Activated CD4-positive, alpha-beta T cell treated with anti-CD3 and anti-CD28 coated beads, Interleukin-2, amount 50 U/mL, for 16 hours (primary cell): ENCODE measurements at regions not wholly inside any gene's neighbourhood (a gene's known extent, or its start where the extent isn't known, plus 50 kb on each side); places are given as distances from the start of the nearest gene placed in this dataset.

Experiments used
- DNase-seq: peaks from one replicate; pipeline ENCODE4 v3.0.0-alpha.2; 2020

DNA sequence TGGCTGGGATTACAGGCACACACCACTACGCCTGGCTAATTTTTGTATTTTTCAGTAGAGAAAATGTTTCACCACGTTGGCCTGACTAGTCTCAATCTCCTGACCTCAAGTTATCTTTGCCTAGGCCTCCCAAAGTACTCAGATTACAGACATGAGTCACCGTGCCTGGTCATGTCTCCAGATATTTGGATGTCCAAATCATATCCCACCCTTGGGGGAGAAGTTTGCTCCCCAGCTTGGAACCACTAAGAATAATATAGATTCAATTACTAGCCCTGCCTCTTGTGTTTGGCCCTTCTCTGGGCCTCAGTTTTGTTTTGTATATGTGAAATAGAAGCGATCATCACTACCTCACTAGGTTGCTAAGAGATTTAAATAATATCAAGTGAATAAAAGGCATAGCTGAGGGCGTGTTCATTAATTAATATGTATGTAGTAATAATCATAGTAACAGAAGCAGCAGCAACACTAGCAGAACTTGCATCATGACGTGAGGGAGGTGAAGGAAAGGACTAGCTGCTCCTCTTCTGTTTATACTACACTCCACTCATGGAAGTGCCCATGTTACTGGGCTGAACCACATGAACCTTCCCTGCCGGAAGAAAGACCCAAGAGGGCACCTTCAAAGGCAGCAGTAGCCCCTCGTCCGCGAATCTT lies 253.6 kb upstream of the XYLT1 start:
- no peak for DNase-seq

- DNase-seq: no peak
These were observed 252.9 kb upstream of the XYLT1 start for GRCh38 chr16:17723531-17724134.

DNA sequence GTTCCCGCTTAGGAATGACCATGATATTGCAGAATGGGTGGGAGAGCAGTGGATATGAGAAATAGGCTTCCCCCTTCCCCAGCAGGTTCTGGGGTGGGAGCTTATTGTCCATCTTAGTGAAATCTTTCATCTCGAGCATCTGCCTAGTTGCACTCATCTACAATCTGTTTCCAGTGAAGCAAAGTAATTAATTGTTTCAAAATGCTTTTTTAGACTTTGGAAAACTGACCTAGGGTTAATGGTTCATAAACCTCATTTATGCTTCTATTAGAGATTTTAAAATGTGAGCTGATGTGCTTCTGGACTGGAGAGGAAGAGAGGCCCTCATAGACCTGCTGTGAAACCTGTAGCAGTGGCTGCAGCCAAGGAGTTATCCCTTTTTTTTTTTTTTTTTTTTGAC lies 247.7 kb upstream of the XYLT1 start:
- DNase-seq: no peak

- no peak for DNase-seq
These were observed 235.1 kb upstream of the XYLT1 start for GRCh38 chr16:17705847-17706246.

DNA sequence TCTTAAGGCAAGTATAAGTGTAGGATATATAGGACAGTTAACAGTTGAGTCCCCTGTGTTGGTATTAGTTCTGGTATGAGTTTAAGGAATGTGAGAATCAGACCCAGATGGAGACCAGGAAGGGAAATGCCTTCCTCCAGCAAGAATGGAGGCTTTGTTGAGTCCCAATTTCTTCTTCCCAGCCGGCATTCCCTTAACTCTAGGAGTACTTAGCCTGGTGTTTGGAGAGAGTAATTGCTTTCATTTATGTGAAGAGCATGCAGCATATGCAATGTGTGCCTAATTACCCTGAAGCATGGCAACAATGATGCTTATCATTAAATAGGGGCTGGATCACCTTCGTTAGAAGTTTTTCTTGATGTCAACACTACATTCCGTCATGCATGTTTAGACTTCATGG lies 225.9 kb upstream of the XYLT1 start:
- DNase-seq: no peak

- no peak for DNase-seq
These were observed 221.7 kb upstream of the XYLT1 start for GRCh38 chr16:17692484-17692883.

- DNase-seq: no peak
These were observed 221.1 kb upstream of the XYLT1 start for GRCh38 chr16:17691899-17692176.

- DNase-seq: no peak
These were observed 220.5 kb upstream of the XYLT1 start for GRCh38 chr16:17691106-17691898.

- DNase-seq: no peak
These were observed 214.7 kb upstream of the XYLT1 start for GRCh38 chr16:17685447-17685846.

- DNase-seq: no peak
These were observed 212.5 kb upstream of the XYLT1 start for GRCh38 chr16:17683281-17683680.

DNA sequence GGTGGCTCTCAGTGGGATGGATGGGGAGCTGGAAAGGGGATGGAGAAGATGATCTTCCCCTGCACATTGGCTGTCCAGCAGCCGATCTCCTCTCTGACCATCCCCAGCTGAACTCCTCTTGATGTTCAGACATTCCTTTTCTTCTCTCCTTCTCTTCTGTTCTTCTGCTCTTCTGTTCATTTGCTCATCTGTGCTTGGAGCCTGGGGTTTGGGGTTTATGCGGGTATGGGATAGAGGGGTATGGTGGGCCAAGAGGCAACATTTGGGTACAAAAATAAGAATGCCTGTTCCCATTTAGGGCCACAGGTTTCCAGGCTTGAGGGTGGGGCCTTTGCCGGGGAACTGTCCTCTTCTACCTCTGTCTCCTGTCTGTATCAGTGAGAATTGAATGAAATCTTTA lies 205.4 kb upstream of the XYLT1 start:
- DNase-seq: no peak

GRCh38 chr16:17668386-17668785 lies 197.6 kb upstream of the XYLT1 start:
- DNase-seq: no peak

- no peak for DNase-seq
These were observed 195.5 kb upstream of the XYLT1 start for GRCh38 chr16:17666293-17666692.

DNA sequence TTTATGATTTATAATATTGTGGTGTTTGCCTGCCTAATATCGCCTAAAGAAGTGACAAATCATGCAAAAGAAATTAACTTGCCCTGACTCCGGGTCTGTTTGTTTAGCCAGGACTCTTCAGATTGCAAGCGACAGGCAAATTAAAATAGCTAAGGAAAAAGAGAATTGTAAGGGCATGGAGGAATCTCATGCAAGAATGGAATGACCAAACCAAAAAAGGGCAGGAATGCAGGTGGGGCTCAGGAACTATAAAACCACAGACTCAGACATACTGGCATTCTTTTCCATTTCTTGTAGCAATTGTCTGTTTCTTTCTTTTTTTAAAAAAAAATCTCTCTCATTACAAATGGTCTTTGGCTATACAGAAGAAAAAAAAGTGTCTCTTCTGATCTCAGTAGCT lies 188.1 kb upstream of the XYLT1 start:
- DNase-seq: no peak

DNA sequence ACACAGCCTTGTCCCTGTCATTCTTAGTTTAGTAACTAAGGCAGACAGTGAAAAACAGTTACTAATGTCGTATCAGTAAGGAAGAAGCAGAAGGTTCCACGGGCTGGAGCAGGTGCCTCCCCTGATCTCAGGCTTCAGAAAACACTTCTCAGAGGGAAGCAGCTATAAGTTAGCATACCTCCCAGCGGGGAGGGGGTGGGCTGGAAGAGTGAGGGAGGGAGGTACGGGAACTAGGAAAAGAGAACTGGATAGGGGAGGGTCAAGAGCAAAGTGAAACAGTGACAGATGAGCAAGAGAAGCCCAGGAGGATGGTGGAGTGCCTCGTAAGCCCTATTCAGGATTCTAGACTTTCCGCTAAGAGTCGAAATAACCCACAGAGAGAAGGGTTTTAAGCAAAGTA lies 186.3 kb upstream of the XYLT1 start:
- DNase-seq: no peak

GRCh38 chr16:17654571-17654970 lies 183.8 kb upstream of the XYLT1 start:
- no peak for DNase-seq

- no peak for DNase-seq
These were observed 183.4 kb upstream of the XYLT1 start for GRCh38 chr16:17654142-17654541.

- no peak for DNase-seq
These were observed 177.4 kb upstream of the XYLT1 start for GRCh38 chr16:17647879-17648872.

DNA sequence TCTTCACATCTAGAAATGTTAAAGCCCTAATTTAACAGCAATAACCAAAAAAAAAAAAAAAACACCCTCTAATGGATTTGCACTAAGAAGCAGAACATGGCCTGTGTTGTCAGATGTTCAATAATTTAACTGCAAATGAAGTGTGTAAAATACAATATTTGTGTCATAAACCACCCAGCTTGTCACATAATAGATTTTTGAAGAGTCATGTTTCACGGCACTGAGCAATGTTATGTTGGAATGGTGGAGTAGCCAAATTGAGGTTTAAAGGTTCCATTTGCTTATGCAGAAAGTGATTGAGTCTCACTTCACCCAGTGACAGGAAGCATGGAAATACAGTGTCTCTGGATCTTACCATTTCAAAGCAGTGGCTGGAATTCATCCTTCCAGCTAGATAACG lies 173.2 kb upstream of the XYLT1 start:
- no peak for DNase-seq

DNA sequence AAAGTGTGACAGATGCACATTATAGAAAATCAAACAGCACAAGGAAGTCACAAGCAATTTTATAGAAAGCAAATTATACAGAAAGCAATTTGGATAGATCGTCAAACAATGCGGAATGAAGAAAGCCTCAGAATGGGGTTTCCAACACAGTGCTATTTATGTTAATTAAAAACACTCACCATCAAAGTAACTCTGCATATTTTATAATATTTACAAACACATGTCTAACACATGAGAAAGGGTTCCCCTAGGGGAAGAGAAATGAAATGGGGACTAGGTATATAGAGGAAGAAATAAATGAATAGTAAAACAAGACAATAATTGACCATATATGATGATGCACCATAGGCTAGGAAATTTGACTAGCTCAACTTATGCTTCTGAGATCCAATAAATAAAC lies 171.2 kb upstream of the XYLT1 start:
- DNase-seq: no peak

GRCh38 chr16:17638134-17638533 lies 167.4 kb upstream of the XYLT1 start:
- no peak for DNase-seq

- DNase-seq: no peak
These were observed 164.4 kb upstream of the XYLT1 start for GRCh38 chr16:17635183-17635582.
